ENCODE measurements at regions not wholly inside any gene's neighbourhood (a gene's known extent, or its start where the extent isn't known, plus 50 kb on each side); places are given as distances from the start of the nearest gene placed in this dataset.

DNA sequence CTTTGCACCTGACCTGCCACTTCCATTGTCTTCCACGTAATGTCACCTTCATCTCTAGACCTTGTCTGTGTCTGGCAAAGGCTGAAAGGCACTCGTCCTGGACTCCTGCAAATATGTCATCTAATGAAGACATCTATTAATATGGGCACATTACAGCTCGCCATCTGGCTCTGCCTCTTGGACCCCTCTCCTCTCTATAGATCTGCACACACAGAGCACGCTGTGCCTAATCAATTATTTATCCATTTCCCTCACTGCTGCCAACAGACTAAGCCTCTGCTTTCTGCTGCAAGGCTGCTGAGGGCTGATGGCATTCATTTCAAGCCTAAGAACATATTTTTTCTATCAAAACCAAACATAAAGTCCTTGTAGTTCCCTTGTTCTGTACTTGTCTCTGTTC is 573.0 kb downstream of the TUSC7 start:
- TF ChIP-seq, protein P1, sequence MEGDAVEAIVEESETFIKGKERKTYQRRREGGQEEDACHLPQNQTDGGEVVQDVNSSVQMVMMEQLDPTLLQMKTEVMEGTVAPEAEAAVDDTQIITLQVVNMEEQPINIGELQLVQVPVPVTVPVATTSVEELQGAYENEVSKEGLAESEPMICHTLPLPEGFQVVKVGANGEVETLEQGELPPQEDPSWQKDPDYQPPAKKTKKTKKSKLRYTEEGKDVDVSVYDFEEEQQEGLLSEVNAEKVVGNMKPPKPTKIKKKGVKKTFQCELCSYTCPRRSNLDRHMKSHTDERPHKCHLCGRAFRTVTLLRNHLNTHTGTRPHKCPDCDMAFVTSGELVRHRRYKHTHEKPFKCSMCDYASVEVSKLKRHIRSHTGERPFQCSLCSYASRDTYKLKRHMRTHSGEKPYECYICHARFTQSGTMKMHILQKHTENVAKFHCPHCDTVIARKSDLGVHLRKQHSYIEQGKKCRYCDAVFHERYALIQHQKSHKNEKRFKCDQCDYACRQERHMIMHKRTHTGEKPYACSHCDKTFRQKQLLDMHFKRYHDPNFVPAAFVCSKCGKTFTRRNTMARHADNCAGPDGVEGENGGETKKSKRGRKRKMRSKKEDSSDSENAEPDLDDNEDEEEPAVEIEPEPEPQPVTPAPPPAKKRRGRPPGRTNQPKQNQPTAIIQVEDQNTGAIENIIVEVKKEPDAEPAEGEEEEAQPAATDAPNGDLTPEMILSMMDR (IDR thresholded peaks at IDR 0.05) = no peak
- TF ChIP-seq MXI1 (IDR thresholded peaks at IDR 0.05; ENCODE audit: low read depth, low read length) = no peak
- TF ChIP-seq EZH2phosphoT487 (IDR thresholded peaks at IDR 0.05; ENCODE audit: borderline replicate concordance, low read depth) = no peak
- no peak for TF ChIP-seq EP300 (IDR thresholded peaks at IDR 0.05; ENCODE audit: borderline replicate concordance in 1 of 2, low read depth in 1 of 2, low read length in 1 of 2)
- no peak for TF ChIP-seq MAX (IDR thresholded peaks at IDR 0.05; ENCODE audit: low read depth)
